K562 (cell line): ENCODE measurements at regions not wholly inside any gene's neighbourhood (a gene's known extent, or its start where the extent isn't known, plus 50 kb on each side); places are given as distances from the start of the nearest gene placed in this dataset.

Source experiments
- ATAC-seq: fragments of 200-7000 bp; cut with Tn5 transposase; 3 replicates; pipeline ENCODE4 v1.9.1; 2020; ENCODE audit warnings: moderate library complexity
- BruUV-seq: library from RNA; stranded (reverse); fragments of 400-500 nt; replicated peaks from 2 replicates; lab custom pipeline; 2021; lab: Mats Ljungman, UMichigan
- CTCF ChIA-PET: fragments of 300-600 bp; formaldehyde crosslinking; extraction: SDS; loops from one replicate; lab custom pipeline; 2021; ENCODE audit warnings: low intra/inter-chr PET ratio; lab: Yijun Ruan, JAX
- POLR2A ChIA-PET: fragments of 300-600, 350-650 bp; sonication (Branson Sonifier 250); formaldehyde crosslinking; extraction: SDS; loops from one replicate; lab custom pipeline; 2021; ENCODE audit warnings: antibody characterized with exemption, inconsistent platforms; lab: Yijun Ruan, JAX
- DNase-seq, 4 experiments: peaks; one replicate each; pipeline versions ENCODE4 v3.0.0 to v3.0.0-alpha.2; 2011 to 2018; ENCODE audit warnings: low spot score in 3 of 4, mixed read lengths in 3 of 4; ENCODE audit errors: extremely low read depth in 1 of 4
- FAIRE-seq: peaks from 2 replicates; lab custom pipeline; 2011; peaks lifted over from hg19 to GRCh38; lab: Jason Lieb, UNC
- H2AFZ ChIP-seq: 2 replicates; pipeline ENCODE4 v1.6.0; 2011; ENCODE audit warnings: low read depth, low read length, control low read depth, inconsistent platforms
- H3K27ac ChIP-seq: fragments of 200-600 bp; 3 replicates; pipeline ENCODE4 v1.8.0; 2011; ENCODE audit warnings: low read depth, mild to moderate bottlenecking, control low read depth, inconsistent platforms, low read length, moderate library complexity, mixed read lengths; ENCODE audit errors: extremely low read depth
- H3K27me3 ChIP-seq, 2 experiments: fragments of 300-600 bp in 1 of 2; 2 replicates in 1 of 2; 3 replicates in 1 of 2; pipeline versions ENCODE4 v1.6.0 to v1.8.0; 2011; ENCODE audit warnings: inconsistent platforms in 2 of 2, low read length in 2 of 2, mild to moderate bottlenecking in 1 of 2, mixed read lengths in 1 of 2, moderate library complexity in 1 of 2; ENCODE audit not compliant: control insufficient read depth in 2 of 2, insufficient read depth in 2 of 2
- H3K36me3 ChIP-seq: fragments of 300-600 bp; 3 replicates; pipeline ENCODE4 v1.8.0; 2011; ENCODE audit warnings: mild to moderate bottlenecking, low read length, inconsistent platforms; ENCODE audit not compliant: control insufficient read depth, insufficient read depth
- H3K4me1 ChIP-seq, 2 experiments: fragments of 200-600 bp in 1 of 2; replicated peaks in 1 of 2; 2 replicates in 1 of 2; 3 replicates in 1 of 2; pipeline versions ENCODE4 v1.5.1 to v1.8.0; 2011; ENCODE audit warnings: inconsistent platforms in 2 of 2, low read length in 2 of 2, mild to moderate bottlenecking in 1 of 2, mixed read lengths in 1 of 2, moderate library complexity in 1 of 2; ENCODE audit not compliant: control insufficient read depth in 2 of 2, insufficient read depth in 2 of 2
- H3K4me2 ChIP-seq: 2 replicates; pipeline ENCODE4 v1.6.1; 2011; ENCODE audit warnings: low read length, control low read depth, inconsistent platforms, mixed read lengths; ENCODE audit not compliant: insufficient read depth
- H3K4me3 ChIP-seq: fragments of 200-600 bp; sonication (generic), shearing (Covaris generic); 2 replicates; pipeline ENCODE4 v1.5.1; 2016; ENCODE audit warnings: control low read depth, inconsistent platforms
- H3K79me2 ChIP-seq: fragments of 200-600 bp; 3 replicates; pipeline ENCODE4 v1.8.0; 2011; ENCODE audit warnings: low read length, inconsistent platforms; ENCODE audit not compliant: control insufficient read depth, insufficient read depth
- H3K9ac ChIP-seq, 2 experiments: 2 replicates each; pipeline versions ENCODE4 v1.6.0 to v1.6.1; 2011; ENCODE audit warnings: low read depth in 2 of 2, low read length in 2 of 2, control low read depth in 1 of 2, inconsistent platforms in 1 of 2, mild to moderate bottlenecking in 1 of 2, mixed read lengths in 1 of 2; ENCODE audit not compliant: insufficient read depth in 1 of 2
- H3K9me1 ChIP-seq: one replicate; pipeline ENCODE4 v1.6.0; 2011; ENCODE audit warnings: inconsistent platforms, mild to moderate bottlenecking, low read length, moderate library complexity; ENCODE audit not compliant: control insufficient read depth, insufficient read depth
- H3K9me3 ChIP-seq: replicated peaks from 2 replicates; pipeline ENCODE4 v1.5.1; 2011; ENCODE audit warnings: low read depth, low read length, inconsistent platforms; ENCODE audit not compliant: control insufficient read depth, insufficient read depth
- H4K20me1 ChIP-seq: replicated peaks from 2 replicates; pipeline ENCODE4 v1.6.1; 2011; ENCODE audit warnings: low read length, inconsistent platforms, mixed read lengths; ENCODE audit not compliant: control insufficient read depth, insufficient read depth
- BCOR ChIP-seq: fragments of 450-650 bp; IDR thresholded peaks from 2 replicates; pipeline ENCODE4 v1.6.1; 2016
- HNRNPH1 ChIP-seq: fragments of 200-400 bp; formaldehyde crosslinking; optimal IDR thresholded peaks from 2 replicates; pipeline ENCODE3; 2017; ENCODE audit warnings: low read depth, mild to moderate bottlenecking, low read length, moderate library complexity
- KDM2B ChIP-seq: fragments of 250-450 bp; sonication (Bioruptor Pico); IDR thresholded peaks from 2 replicates; pipeline ENCODE4 v1.8.0; 2021; ENCODE audit warnings: mild to moderate bottlenecking, moderate library complexity
- MCM7 ChIP-seq, 2 experiments: fragments of 450-650 bp; IDR thresholded peaks; 2 replicates each; pipeline ENCODE4 v1.6.1; 2016 to 2018
- U2AF1 ChIP-seq: fragments of 200-400 bp; formaldehyde crosslinking; optimal IDR thresholded peaks from 2 replicates; pipeline ENCODE3; 2017; ENCODE audit warnings: mild to moderate bottlenecking, low read depth, low read length, moderate library complexity
- YBX1 ChIP-seq: fragments of 450-650 bp; IDR thresholded peaks from 2 replicates; pipeline ENCODE4 v1.7.1; 2016; ENCODE audit warnings: mild to moderate bottlenecking
- WGBS: fragments of 100-300 bp; shearing (Covaris generic); methylation state at CpG from one replicate; pipeline ENCODE4 v1.1.6; 2016; ENCODE audit warnings: low coverage, mixed read lengths; ENCODE audit not compliant: insufficient coverage; ENCODE audit errors: missing lambda C conversion rate; 5-methylcytosine and 5-hydroxymethylcytosine counted together
- in situ Hi-C: fragments of 300-500 bp; cut with MboI; formaldehyde crosslinking; loops from 4 replicates; pipeline ENCODE4 v1.15.0; 2018; ENCODE audit warnings: inconsistent platforms, mixed read lengths
- intact Hi-C: fragments of 100-400 bp; cut with micrococcal nuclease; formaldehyde crosslinking; loops from 2 replicates; pipeline ENCODE4 v1.14.2; 2022
- TF ChIP-seq, protein P1 (sequence below): IDR thresholded peaks from 3 replicates; pipeline ENCODE4 v1.6.1; 2011; ENCODE audit warnings: borderline replicate concordance, mild to moderate bottlenecking, moderate library complexity; ENCODE audit not compliant: insufficient read length; ENCODE audit errors: extremely low read depth

DNA sequence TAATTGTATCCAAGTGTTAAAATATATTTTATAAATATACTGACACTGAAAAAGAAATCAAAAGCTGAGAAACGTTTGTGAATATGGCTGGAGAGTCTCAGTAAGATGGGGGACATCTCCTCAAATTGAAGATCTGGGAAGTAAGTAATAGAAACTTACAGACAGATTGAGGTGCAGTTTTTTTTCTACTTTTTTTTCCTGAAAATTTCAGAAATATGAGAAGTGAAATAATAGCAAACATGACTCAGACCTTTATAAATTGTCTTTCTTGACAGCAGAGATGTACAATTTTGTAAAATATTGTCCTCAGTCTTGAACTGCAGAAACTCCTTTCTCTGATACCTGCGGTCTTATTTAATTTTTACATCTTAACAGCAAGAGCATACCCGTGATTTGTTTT is 347.1 kb downstream of the UTRN start:
- H3K4me3 ChIP-seq, result no peak overlapping the region
- no peak overlapping the region for H3K9ac ChIP-seq
- H3K79me2 ChIP-seq, result no peaks in the 10 kb centered on the region
- H4K20me1 ChIP-seq, result no peaks in the 10 kb centered on the region
- intact Hi-C loops (no loop called here), in situ Hi-C loops (no loop called here)
- WGBS, result 20% methylated on average over 3 of the region's 3 CpGs
- H3K9me3 ChIP-seq, result no peaks in the 10 kb centered on the region
- no peak overlapping the region for H3K4me2 ChIP-seq
- H3K4me1 ChIP-seq, result no peaks in the 10 kb centered on the region
- ChIA-PET CTCF (no interaction called here), POLR2A (no interaction called here)
- no peaks in the 10 kb centered on the region for H3K9me1 ChIP-seq
- BruUV-seq, result no TSS peak
- no peak overlapping the region for H2AFZ ChIP-seq
- no peaks in the 10 kb centered on the region for H3K27me3 ChIP-seq
- ATAC-seq (no peak), DNase-seq (no peak), FAIRE-seq (no peak)
- H3K27ac ChIP-seq, result no peak overlapping the region
- H3K36me3 ChIP-seq, result no peaks in the 10 kb centered on the region
- TF ChIP-seq, protein P1, sequence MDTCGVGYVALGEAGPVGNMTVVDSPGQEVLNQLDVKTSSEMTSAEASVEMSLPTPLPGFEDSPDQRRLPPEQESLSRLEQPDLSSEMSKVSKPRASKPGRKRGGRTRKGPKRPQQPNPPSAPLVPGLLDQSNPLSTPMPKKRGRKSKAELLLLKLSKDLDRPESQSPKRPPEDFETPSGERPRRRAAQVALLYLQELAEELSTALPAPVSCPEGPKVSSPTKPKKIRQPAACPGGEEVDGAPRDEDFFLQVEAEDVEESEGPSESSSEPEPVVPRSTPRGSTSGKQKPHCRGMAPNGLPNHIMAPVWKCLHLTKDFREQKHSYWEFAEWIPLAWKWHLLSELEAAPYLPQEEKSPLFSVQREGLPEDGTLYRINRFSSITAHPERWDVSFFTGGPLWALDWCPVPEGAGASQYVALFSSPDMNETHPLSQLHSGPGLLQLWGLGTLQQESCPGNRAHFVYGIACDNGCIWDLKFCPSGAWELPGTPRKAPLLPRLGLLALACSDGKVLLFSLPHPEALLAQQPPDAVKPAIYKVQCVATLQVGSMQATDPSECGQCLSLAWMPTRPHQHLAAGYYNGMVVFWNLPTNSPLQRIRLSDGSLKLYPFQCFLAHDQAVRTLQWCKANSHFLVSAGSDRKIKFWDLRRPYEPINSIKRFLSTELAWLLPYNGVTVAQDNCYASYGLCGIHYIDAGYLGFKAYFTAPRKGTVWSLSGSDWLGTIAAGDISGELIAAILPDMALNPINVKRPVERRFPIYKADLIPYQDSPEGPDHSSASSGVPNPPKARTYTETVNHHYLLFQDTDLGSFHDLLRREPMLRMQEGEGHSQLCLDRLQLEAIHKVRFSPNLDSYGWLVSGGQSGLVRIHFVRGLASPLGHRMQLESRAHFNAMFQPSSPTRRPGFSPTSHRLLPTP, result no peak
- no peak for TF ChIP-seq U2AF1
- TF ChIP-seq MCM7 (IDR thresholded peaks at IDR 0.05), result no peak
- no peak for TF ChIP-seq BCOR
- no peak for TF ChIP-seq KDM2B
- TF ChIP-seq YBX1, result no peak
- no peak for TF ChIP-seq HNRNPH1
